GM12878 (cell line): ENCODE measurements at regions not wholly inside any gene's neighbourhood (a gene's known extent, or its start where the extent isn't known, plus 50 kb on each side); places are given as distances from the start of the nearest gene placed in this dataset.

Source experiments
- ATAC-seq: fragments of 200-7000 bp; cut with Tn5 transposase; 3 replicates; pipeline ENCODE4 v1.9.1; 2020; ENCODE audit warnings: mild to moderate bottlenecking, moderate library complexity
- BruUV-seq: library from RNA; stranded (reverse); fragments of 400-500 nt; replicated peaks from 2 replicates; lab custom pipeline; 2021; lab: Mats Ljungman, UMichigan
- CTCF ChIA-PET: fragments of 300-600 bp; sonication (Branson Sonifier 250); formaldehyde crosslinking; extraction: SDS; loops from one replicate; lab custom pipeline; 2021; ENCODE audit warnings: inconsistent platforms; lab: Yijun Ruan, JAX
- POLR2A ChIA-PET: fragments of 350-600 bp; formaldehyde crosslinking; extraction: SDS; loops from one replicate; lab custom pipeline; 2021; ENCODE audit warnings: inconsistent platforms; lab: Charles Lee
- RAD21 ChIA-PET: fragments of 300-600 bp; sonication (Branson Sonifier 250); formaldehyde crosslinking; loops from one replicate; lab custom pipeline; 2023; ENCODE audit warnings: antibody characterized with exemption; ENCODE audit not compliant: unreplicated experiment; lab: Charles Lee
- SMC1A ChIA-PET: fragments of 300-600 bp; sonication (Branson Sonifier 250); formaldehyde crosslinking; loops from one replicate; lab custom pipeline; 2023; ENCODE audit not compliant: unreplicated experiment, uncharacterized antibody; lab: Charles Lee
- DNase-seq: peaks from one replicate; pipeline ENCODE4 v3.0.0-alpha.2; 2011; ENCODE audit warnings: low read depth, low spot score
- FAIRE-seq: peaks from 3 replicates; lab custom pipeline; 2011; peaks lifted over from hg19 to GRCh38; lab: Jason Lieb, UNC
- H2AFZ ChIP-seq: 2 replicates; pipeline ENCODE4 v1.6.0; 2011; ENCODE audit warnings: low read depth, low read length, control low read depth; ENCODE audit not compliant: control insufficient read depth
- H3K27ac ChIP-seq: 2 replicates; pipeline ENCODE4 v1.5.1; 2011; ENCODE audit warnings: control low read depth; ENCODE audit not compliant: control insufficient read depth, insufficient read depth
- H3K27me3 ChIP-seq, 2 experiments: replicated peaks in 1 of 2; 2 replicates each; pipeline versions ENCODE4 v1.6.0 to v1.6.1; 2011; ENCODE audit warnings: low read length in 1 of 2; ENCODE audit not compliant: control insufficient read depth in 2 of 2, insufficient read depth in 2 of 2
- H3K36me3 ChIP-seq, 2 experiments: 2 replicates each; pipeline ENCODE4 v1.5.1; 2011; ENCODE audit warnings: low read length in 1 of 2; ENCODE audit not compliant: control insufficient read depth in 2 of 2, insufficient read depth in 2 of 2
- H3K4me1 ChIP-seq: 2 replicates; pipeline ENCODE4 v1.6.1; 2011; ENCODE audit warnings: mild to moderate bottlenecking, low read length, moderate library complexity, mixed read lengths; ENCODE audit not compliant: control insufficient read depth, insufficient read depth
- H3K4me2 ChIP-seq: 2 replicates; pipeline ENCODE4 v1.6.0; 2011; ENCODE audit warnings: control low read depth; ENCODE audit not compliant: control insufficient read depth, insufficient read depth
- H3K4me3 ChIP-seq: fragments of 200-600 bp; sonication (generic); 2 replicates; pipeline ENCODE4 v1.5.1; 2016
- H3K79me2 ChIP-seq: 2 replicates; pipeline ENCODE4 v1.6.0; 2011; ENCODE audit warnings: low read length; ENCODE audit not compliant: control insufficient read depth, insufficient read depth
- H3K9ac ChIP-seq: 2 replicates; pipeline ENCODE4 v1.8.0; 2011; ENCODE audit warnings: low read length, control low read depth, mixed read lengths; ENCODE audit not compliant: control insufficient read depth, insufficient read depth
- H3K9me3 ChIP-seq: replicated peaks from 3 replicates; pipeline ENCODE4 v1.5.1; 2011; ENCODE audit warnings: mild to moderate bottlenecking, low read length; ENCODE audit not compliant: control insufficient read depth, insufficient read depth
- H4K20me1 ChIP-seq: 2 replicates; pipeline ENCODE4 v1.6.0; 2011; ENCODE audit not compliant: control insufficient read depth, insufficient read depth
- GATAD2B ChIP-seq: fragments of 450-650 bp; conservative IDR thresholded peaks from 2 replicates; pipeline ENCODE4 v1.6.1; 2017; ENCODE audit warnings: low read depth, mild to moderate bottlenecking, moderate library complexity
- HSF1 ChIP-seq: fragments of 150-350 bp; IDR thresholded peaks from 2 replicates; pipeline ENCODE4 v1.6.1; 2014; ENCODE audit warnings: mild to moderate bottlenecking, low read depth, low read length
- POLR2A ChIP-seq: IDR thresholded peaks from 2 replicates; pipeline ENCODE4 v1.6.1; 2011; ENCODE audit warnings: low read depth, mild to moderate bottlenecking, low read length
- TAF1 ChIP-seq: IDR thresholded peaks from 2 replicates; pipeline ENCODE4 v1.6.1; 2011; ENCODE audit warnings: mild to moderate bottlenecking, low read depth, low read length, borderline replicate concordance
- TBL1XR1 ChIP-seq: IDR thresholded peaks from 2 replicates; pipeline ENCODE4 v1.6.1; 2012; ENCODE audit warnings: low read depth, low read length, improper control_type of control experiment
- TCF12 ChIP-seq: IDR thresholded peaks from 2 replicates; pipeline ENCODE4 v1.6.1; 2011; ENCODE audit warnings: low read depth, mild to moderate bottlenecking, low read length
- TCF3 ChIP-seq: IDR thresholded peaks from 2 replicates; pipeline ENCODE4 v1.6.1; 2012; ENCODE audit warnings: low read depth, mild to moderate bottlenecking, low read length, borderline replicate concordance; ENCODE audit not compliant: insufficient read depth
- ZBTB40 ChIP-seq: fragments of 450-650 bp; IDR thresholded peaks from 2 replicates; pipeline ENCODE4 v1.6.1; 2016; ENCODE audit warnings: mild to moderate bottlenecking, moderate library complexity, borderline replicate concordance
- WGBS: methylation state at CpG from one replicate; pipeline ENCODE4 v1.1.6; 2016; ENCODE audit warnings: low lambda C conversion rate; ENCODE audit not compliant: insufficient replicate concordance, insufficient coverage; ENCODE audit errors: missing lambda C conversion rate; 5-methylcytosine and 5-hydroxymethylcytosine counted together
- in situ Hi-C: fragments of 300-500 bp; cut with MboI; formaldehyde crosslinking; loops from 9 replicates; pipeline ENCODE4 v1.14.3; 2018; ENCODE audit warnings: mixed read lengths
- intact Hi-C: fragments of 100-400 bp; cut with micrococcal nuclease; formaldehyde crosslinking; loops from one replicate; pipeline ENCODE4 v1.14.2; 2022; ENCODE audit not compliant: unreplicated experiment
- TF ChIP-seq, protein P1 (sequence below): fragments of 450-650 bp; IDR thresholded peaks from 2 replicates; pipeline ENCODE4 v1.6.1; 2017; ENCODE audit warnings: mild to moderate bottlenecking, low read depth, inconsistent platforms; ENCODE audit not compliant: poor library complexity, severe bottlenecking
- TF ChIP-seq, protein P2 (sequence below): fragments of 450-650 bp; conservative IDR thresholded peaks from 2 replicates; pipeline ENCODE4 v1.6.1; 2017; ENCODE audit warnings: mild to moderate bottlenecking, moderate library complexity
- TF ChIP-seq, protein P3 (sequence below): IDR thresholded peaks from 2 replicates; pipeline ENCODE4 v1.6.1; 2011; ENCODE audit warnings: low read depth, low read length, improper control_type of control experiment, borderline replicate concordance

DNA sequence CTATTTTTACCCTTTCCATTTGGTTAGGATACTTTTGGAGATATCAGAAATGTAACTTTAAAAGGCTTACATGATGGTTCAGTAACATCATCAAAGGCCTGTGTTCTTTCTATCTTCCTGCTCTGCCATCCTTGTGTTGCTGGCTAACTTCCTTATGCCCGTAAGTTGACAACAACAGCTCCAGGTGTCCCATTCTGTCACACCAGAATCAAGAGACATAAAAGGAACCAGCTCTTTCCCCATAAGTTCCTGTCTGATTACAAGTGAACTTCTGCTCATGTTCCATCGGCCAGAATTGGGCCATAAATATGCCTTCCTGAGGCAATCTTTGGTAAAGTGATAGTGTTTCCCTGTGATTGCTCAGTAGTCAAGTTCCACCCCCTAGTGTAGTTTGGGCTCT lies 92.4 kb downstream of the FAM170A start:
- Histone ChIP-seq H3K27me3 (0 out of 4 replicates have a peak, but pooled peaks cover 0 to 3% of the 10 kb centered on the region in 2 experiments), H3K9ac (no peak overlapping the region), H3K36me3 (no peaks in the 10 kb centered on the region), H3K4me1 (no peaks in the 10 kb centered on the region), H3K79me2 (no peaks in the 10 kb centered on the region), H3K9me3 (no peaks in the 10 kb centered on the region; the same call in 2 of the 3 replicates), H4K20me1 (no peaks in the 10 kb centered on the region), H3K4me3 (no peak overlapping the region), H3K4me2 (no peak overlapping the region), H3K27ac (no peak overlapping the region), H2AFZ (no peak overlapping the region)
- no peak for FAIRE-seq
- DNase-seq = no peak
- ChIA-PET SMC1A (no interaction called here), RAD21 (no interaction called here), CTCF (no interaction called here), POLR2A (no interaction called here)
- no peak for ATAC-seq
- TF ChIP-seq POLR2A = no peak
- no peak for TF ChIP-seq TCF12
- no peak for TF ChIP-seq ZBTB40
- TF ChIP-seq GATAD2B = no peak
- TF ChIP-seq, protein P1, sequence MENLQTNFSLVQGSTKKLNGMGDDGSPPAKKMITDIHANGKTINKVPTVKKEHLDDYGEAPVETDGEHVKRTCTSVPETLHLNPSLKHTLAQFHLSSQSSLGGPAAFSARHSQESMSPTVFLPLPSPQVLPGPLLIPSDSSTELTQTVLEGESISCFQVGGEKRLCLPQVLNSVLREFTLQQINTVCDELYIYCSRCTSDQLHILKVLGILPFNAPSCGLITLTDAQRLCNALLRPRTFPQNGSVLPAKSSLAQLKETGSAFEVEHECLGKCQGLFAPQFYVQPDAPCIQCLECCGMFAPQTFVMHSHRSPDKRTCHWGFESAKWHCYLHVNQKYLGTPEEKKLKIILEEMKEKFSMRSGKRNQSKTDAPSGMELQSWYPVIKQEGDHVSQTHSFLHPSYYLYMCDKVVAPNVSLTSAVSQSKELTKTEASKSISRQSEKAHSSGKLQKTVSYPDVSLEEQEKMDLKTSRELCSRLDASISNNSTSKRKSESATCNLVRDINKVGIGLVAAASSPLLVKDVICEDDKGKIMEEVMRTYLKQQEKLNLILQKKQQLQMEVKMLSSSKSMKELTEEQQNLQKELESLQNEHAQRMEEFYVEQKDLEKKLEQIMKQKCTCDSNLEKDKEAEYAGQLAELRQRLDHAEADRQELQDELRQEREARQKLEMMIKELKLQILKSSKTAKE = no peak
- TF ChIP-seq, protein P2, sequence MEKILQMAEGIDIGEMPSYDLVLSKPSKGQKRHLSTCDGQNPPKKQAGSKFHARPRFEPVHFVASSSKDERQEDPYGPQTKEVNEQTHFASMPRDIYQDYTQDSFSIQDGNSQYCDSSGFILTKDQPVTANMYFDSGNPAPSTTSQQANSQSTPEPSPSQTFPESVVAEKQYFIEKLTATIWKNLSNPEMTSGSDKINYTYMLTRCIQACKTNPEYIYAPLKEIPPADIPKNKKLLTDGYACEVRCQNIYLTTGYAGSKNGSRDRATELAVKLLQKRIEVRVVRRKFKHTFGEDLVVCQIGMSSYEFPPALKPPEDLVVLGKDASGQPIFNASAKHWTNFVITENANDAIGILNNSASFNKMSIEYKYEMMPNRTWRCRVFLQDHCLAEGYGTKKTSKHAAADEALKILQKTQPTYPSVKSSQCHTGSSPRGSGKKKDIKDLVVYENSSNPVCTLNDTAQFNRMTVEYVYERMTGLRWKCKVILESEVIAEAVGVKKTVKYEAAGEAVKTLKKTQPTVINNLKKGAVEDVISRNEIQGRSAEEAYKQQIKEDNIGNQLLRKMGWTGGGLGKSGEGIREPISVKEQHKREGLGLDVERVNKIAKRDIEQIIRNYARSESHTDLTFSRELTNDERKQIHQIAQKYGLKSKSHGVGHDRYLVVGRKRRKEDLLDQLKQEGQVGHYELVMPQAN = no peak
- TF ChIP-seq TBL1XR1 = no peak
- TF ChIP-seq TCF3 = no peak
- TF ChIP-seq, protein P3, sequence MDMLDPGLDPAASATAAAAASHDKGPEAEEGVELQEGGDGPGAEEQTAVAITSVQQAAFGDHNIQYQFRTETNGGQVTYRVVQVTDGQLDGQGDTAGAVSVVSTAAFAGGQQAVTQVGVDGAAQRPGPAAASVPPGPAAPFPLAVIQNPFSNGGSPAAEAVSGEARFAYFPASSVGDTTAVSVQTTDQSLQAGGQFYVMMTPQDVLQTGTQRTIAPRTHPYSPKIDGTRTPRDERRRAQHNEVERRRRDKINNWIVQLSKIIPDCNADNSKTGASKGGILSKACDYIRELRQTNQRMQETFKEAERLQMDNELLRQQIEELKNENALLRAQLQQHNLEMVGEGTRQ = no peak
- TF ChIP-seq HSF1 = no peak
- TF ChIP-seq TAF1 = no peak
- no TSS peak for BruUV-seq
- in situ Hi-C loops = no loop called here
- WGBS = 0% methylated on average over 2 of the region's 2 CpGs
- intact Hi-C loops = no loop called here
